WERI-Rb-1 (cell line): ENCODE measurements at regions not wholly inside any gene's neighbourhood (a gene's known extent, or its start where the extent isn't known, plus 50 kb on each side); places are given as distances from the start of the nearest gene placed in this dataset.
"Not testable (repeated sequence)": the region's sequence is repeated elsewhere in the genome, so short reads cannot be mapped to it uniquely, and the experiment has no call there.

Experiments used
- DNase-seq: peaks from one replicate; pipeline ENCODE4 v3.0.0-alpha.2; 2020
- H3K27ac ChIP-seq: fragments of 250-450 bp; sonication (Bioruptor Pico); 2 replicates; pipeline ENCODE4 v1.5.1; 2020; ENCODE audit warnings: mild to moderate bottlenecking, moderate library complexity
- H3K27me3 ChIP-seq: fragments of 250-450 bp; sonication (Bioruptor Pico); 2 replicates; pipeline ENCODE4 v1.5.1; 2021; ENCODE audit warnings: mild to moderate bottlenecking, low read depth, moderate library complexity; ENCODE audit not compliant: insufficient read depth, severe bottlenecking
- H3K36me3 ChIP-seq: fragments of 250-450 bp; sonication (Bioruptor Pico); 2 replicates; pipeline ENCODE4 v1.5.1; 2020; ENCODE audit warnings: mild to moderate bottlenecking, moderate library complexity
- H3K4me3 ChIP-seq: 2 replicates; pipeline ENCODE4 v1.5.1; 2011; ENCODE audit warnings: low read depth, mild to moderate bottlenecking, control low read depth, low read length
- H3K9me3 ChIP-seq: fragments of 250-450 bp; sonication (Bioruptor Pico); 2 replicates; pipeline ENCODE4 v1.5.1; 2021; ENCODE audit warnings: mild to moderate bottlenecking, moderate library complexity; ENCODE audit not compliant: severe bottlenecking
- CTCF ChIP-seq: IDR thresholded peaks from 2 replicates; pipeline ENCODE4 v1.5.1; 2011; ENCODE audit warnings: low read depth, mild to moderate bottlenecking, control low read depth, inconsistent platforms, low read length

- Histone ChIP-seq H3K9me3 (no peaks in the 10 kb centered on the region), H3K27me3 (no peaks in the 10 kb centered on the region), H3K27ac (no peak overlapping the region), H3K36me3 (no peaks in the 10 kb centered on the region), H3K4me3 (no peak overlapping the region)
- no peak for TF ChIP-seq CTCF
- no peak for DNase-seq
Observed at GRCh38 chr17:37813751-37814150, 68.9 kb upstream of the HNF1B start.

- H3K4me3 ChIP-seq, H3K9me3 ChIP-seq, H3K27ac ChIP-seq, DNase-seq, H3K27me3 ChIP-seq, H3K36me3 ChIP-seq: not testable (repeated sequence)
Observed at GRCh38 chr17:37808846-37809245, 64.0 kb upstream of the HNF1B start.

GRCh38 chr17:37802712-37803416 is 58.0 kb upstream of the HNF1B start:
- no peak for TF ChIP-seq CTCF
- H3K36me3 ChIP-seq, result no peaks in the 10 kb centered on the region
- H3K4me3 ChIP-seq, result no peak overlapping the region
- H3K27ac ChIP-seq, result no peak overlapping the region
- H3K27me3 ChIP-seq, result no peaks in the 10 kb centered on the region
- DNase-seq, result no peak
- no peaks in the 10 kb centered on the region for H3K9me3 ChIP-seq

- no peaks in the 10 kb centered on the region for H3K27me3 ChIP-seq
- H3K9me3 ChIP-seq, result no peaks in the 10 kb centered on the region
- no peaks in the 10 kb centered on the region for H3K36me3 ChIP-seq
- no peak overlapping the region for H3K27ac ChIP-seq
- no peak for TF ChIP-seq CTCF
- H3K4me3 ChIP-seq, result no peak overlapping the region
- DNase-seq, result no peak
Observed at GRCh38 chr17:37802061-37802595, 57.3 kb upstream of the HNF1B start.

GRCh38 chr17:37801171-37801570 is 56.3 kb upstream of the HNF1B start:
- no peak overlapping the region for H3K4me3 ChIP-seq
- H3K36me3 ChIP-seq, result no peaks in the 10 kb centered on the region
- TF ChIP-seq CTCF, result no peak
- DNase-seq, result no peak
- no peak overlapping the region for H3K27ac ChIP-seq
- H3K27me3 ChIP-seq, result no peaks in the 10 kb centered on the region
- H3K9me3 ChIP-seq, result no peaks in the 10 kb centered on the region

- H3K9me3 ChIP-seq, result no peaks in the 10 kb centered on the region
- H3K36me3 ChIP-seq, result no peaks in the 10 kb centered on the region
- DNase-seq, result no peak
- TF ChIP-seq CTCF, result no peak
- no peak overlapping the region for H3K4me3 ChIP-seq
- H3K27ac ChIP-seq, result no peak overlapping the region
- H3K27me3 ChIP-seq, result no peaks in the 10 kb centered on the region
Observed at GRCh38 chr17:37797206-37797605, 52.3 kb upstream of the HNF1B start.
